Ishikawa (cell line): ENCODE measurements at regions not wholly inside any gene's neighbourhood (a gene's known extent, or its start where the extent isn't known, plus 50 kb on each side); places are given as distances from the start of the nearest gene placed in this dataset.

Experiments used
- CEBPB ChIP-seq: IDR thresholded peaks from 2 replicates; pipeline ENCODE4 v1.6.1; 2012
- CREB1 ChIP-seq: IDR thresholded peaks from 2 replicates; pipeline ENCODE4 v1.6.1; 2012; ENCODE audit warnings: low read depth
- RAD21 ChIP-seq: IDR thresholded peaks from 2 replicates; pipeline ENCODE4 v1.6.1; 2012; ENCODE audit warnings: low read depth
- ZBTB7A ChIP-seq: IDR thresholded peaks from 2 replicates; pipeline ENCODE4 v1.6.1; 2012; ENCODE audit warnings: low read depth

DNA sequence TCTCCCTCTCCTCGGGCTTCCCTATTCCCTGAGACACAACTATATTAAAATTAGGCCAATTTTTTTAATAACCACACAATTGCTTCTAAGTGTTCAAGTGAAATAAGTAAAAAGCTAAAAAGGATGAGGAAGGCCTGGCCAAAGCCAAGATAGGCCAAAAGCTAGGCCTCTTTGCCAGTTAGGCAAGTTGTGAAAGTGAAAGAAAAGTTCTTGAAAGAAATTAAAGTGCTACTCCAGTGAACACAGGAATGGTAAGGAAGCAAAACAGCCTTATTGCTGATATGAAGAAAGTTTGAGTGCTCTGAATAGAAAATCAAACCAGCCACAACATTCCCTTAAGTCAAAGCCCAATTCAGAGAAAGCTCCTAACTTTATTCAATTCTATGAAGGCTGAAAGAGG lies 114.2 kb upstream of the FAT4 start:
- TF ChIP-seq ZBTB7A (no peak), RAD21 (no peak), CEBPB (no peak), CREB1 (no peak)
